ENCODE measurements at regions not wholly inside any gene's neighbourhood (a gene's known extent, or its start where the extent isn't known, plus 50 kb on each side); places are given as distances from the start of the nearest gene placed in this dataset.

GRCh38 chr7:29620556-29620930 lies 56.9 kb downstream of the PRR15 start:
- H3K79me1 ChIP-seq (ENCODE audit: low read depth in 1 of 2, low read length in 2 of 2) = no peaks in the 10 kb centered on the region
- no peak overlapping the region for H2AK9ac ChIP-seq (replicated peaks; ENCODE audit: low read depth, low read length, poor library complexity)
- no peak overlapping the region for H2BK15ac ChIP-seq (ENCODE audit: low read depth, low read length)
- H3K27me3 ChIP-seq (ENCODE audit: control insufficient read depth, insufficient read depth, low read length) = no peaks in the 10 kb centered on the region; the same call in 1 of the 2 replicates
- ChIA-PET CTCF (no interaction called here), POLR2A (ENCODE audit: unreplicated experiment) (no interaction called here)
- no peaks in the 10 kb centered on the region for H3K36me3 ChIP-seq (ENCODE audit: control insufficient read depth, insufficient read depth, low read length)
- no peak overlapping the region for H2BK5ac ChIP-seq (ENCODE audit: low read depth, low read length, poor library complexity, severe bottlenecking)
- H2AFZ ChIP-seq (replicated peaks; ENCODE audit: low read length, poor library complexity) = no peak overlapping the region
- no TSS peak for BruUV-seq (replicated peaks)
- H3K56ac ChIP-seq (ENCODE audit: extremely low read depth, insufficient read depth, low read length) = no peak overlapping the region
- no peaks in the 10 kb centered on the region for H4K20me1 ChIP-seq (ENCODE audit: insufficient read depth, low read length)
- H3K4me1 ChIP-seq (ENCODE audit: control insufficient read depth, insufficient read depth, low read length) = 0 out of 2 replicates have a peak, but pooled peaks cover 1% of the 10 kb centered on the region
- no peak overlapping the region for H3K27ac ChIP-seq (ENCODE audit: insufficient read depth, low read length)
- no peak overlapping the region for H3K14ac ChIP-seq (replicated peaks; ENCODE audit: low read depth, low read length)
- no peak for DNase-seq
- no peak overlapping the region for H3K9ac ChIP-seq (ENCODE audit: low read depth, low read length)
- H2BK20ac ChIP-seq (ENCODE audit: low read depth, low read length) = no peak overlapping the region
- no peak overlapping the region for H2AK5ac ChIP-seq (ENCODE audit: low read depth, low read length)
- no CpG with 5 or more reads among the region's 2 CpGs for WGBS, 2 experiments (ENCODE audit: extremely low coverage in 2 of 2, insufficient read length in 1 of 2)
- no peak overlapping the region for H3K18ac ChIP-seq (ENCODE audit: low read depth, low read length)
- no peak overlapping the region for H4K5ac ChIP-seq (ENCODE audit: low read depth, low read length)
- in situ Hi-C loops (cut with MboI; ENCODE audit: low sequenced_read_pairs) (no loop called here), intact Hi-C loops (cut with micrococcal nuclease) (no loop called here), dilution Hi-C loops (cut with HindIII; ENCODE audit: low sequenced_read_pairs, unreplicated experiment) (no loop called here)
- no peak overlapping the region for H2BK120ac ChIP-seq (ENCODE audit: low read depth, low read length)
- H3K9me1 ChIP-seq (ENCODE audit: insufficient read depth, low read length) = no peaks in the 10 kb centered on the region
- H4K8ac ChIP-seq (ENCODE audit: low read depth in 2 of 2, low read length in 2 of 2) = no peak overlapping the region
- TF ChIP-seq CEBPB (IDR thresholded peaks at IDR 0.05; ENCODE audit: low read depth, low read length) = no peak
- TF ChIP-seq POLR2A (IDR thresholded peaks at IDR 0.05; ENCODE audit: low read depth, low read length) = no peak
- no peak for TF ChIP-seq CHD1 (IDR thresholded peaks at IDR 0.05; ENCODE audit: low read depth, low read length)
- TF ChIP-seq FOS (IDR thresholded peaks at IDR 0.05; ENCODE audit: low read depth, low read length) = no peak
- TF ChIP-seq MXI1 (IDR thresholded peaks at IDR 0.05; ENCODE audit: borderline replicate concordance, low read depth, low read length) = no peak
- TF ChIP-seq, protein P1, sequence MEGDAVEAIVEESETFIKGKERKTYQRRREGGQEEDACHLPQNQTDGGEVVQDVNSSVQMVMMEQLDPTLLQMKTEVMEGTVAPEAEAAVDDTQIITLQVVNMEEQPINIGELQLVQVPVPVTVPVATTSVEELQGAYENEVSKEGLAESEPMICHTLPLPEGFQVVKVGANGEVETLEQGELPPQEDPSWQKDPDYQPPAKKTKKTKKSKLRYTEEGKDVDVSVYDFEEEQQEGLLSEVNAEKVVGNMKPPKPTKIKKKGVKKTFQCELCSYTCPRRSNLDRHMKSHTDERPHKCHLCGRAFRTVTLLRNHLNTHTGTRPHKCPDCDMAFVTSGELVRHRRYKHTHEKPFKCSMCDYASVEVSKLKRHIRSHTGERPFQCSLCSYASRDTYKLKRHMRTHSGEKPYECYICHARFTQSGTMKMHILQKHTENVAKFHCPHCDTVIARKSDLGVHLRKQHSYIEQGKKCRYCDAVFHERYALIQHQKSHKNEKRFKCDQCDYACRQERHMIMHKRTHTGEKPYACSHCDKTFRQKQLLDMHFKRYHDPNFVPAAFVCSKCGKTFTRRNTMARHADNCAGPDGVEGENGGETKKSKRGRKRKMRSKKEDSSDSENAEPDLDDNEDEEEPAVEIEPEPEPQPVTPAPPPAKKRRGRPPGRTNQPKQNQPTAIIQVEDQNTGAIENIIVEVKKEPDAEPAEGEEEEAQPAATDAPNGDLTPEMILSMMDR (conservative IDR thresholded peaks at IDR 0.05; ENCODE audit: low read depth, low read length) = no peak
- no peak for TF ChIP-seq NFE2L2 (IDR thresholded peaks at IDR 0.05; ENCODE audit: low read depth, low read length)
- TF ChIP-seq RFX5 (IDR thresholded peaks at IDR 0.05; ENCODE audit: low read depth, low read length) = no peak
- no peak for TF ChIP-seq RAD21 (IDR thresholded peaks at IDR 0.05; ENCODE audit: low read length)
- TF ChIP-seq SMC3 (IDR thresholded peaks at IDR 0.05; ENCODE audit: low read depth, low read length) = no peak
- TF ChIP-seq ELK1 (IDR thresholded peaks at IDR 0.05; ENCODE audit: borderline replicate concordance, low read depth, low read length) = no peak
- no peak for TF ChIP-seq MAFK (IDR thresholded peaks at IDR 0.05; ENCODE audit: low read depth, low read length)
- TF ChIP-seq BHLHE40 (IDR thresholded peaks at IDR 0.05; ENCODE audit: low read depth, low read length) = no peak
- TF ChIP-seq USF2 (IDR thresholded peaks at IDR 0.05; ENCODE audit: low read depth, low read length) = no peak
- no peak for TF ChIP-seq MAZ (IDR thresholded peaks at IDR 0.05; ENCODE audit: borderline replicate concordance, low read depth, low read length)
- no peak for TF ChIP-seq RCOR1 (IDR thresholded peaks at IDR 0.05; ENCODE audit: insufficient replicate concordance, low read length)
- H3K23ac ChIP-seq (ENCODE audit: low read depth, low read length) = no peak overlapping the region
- H3K4me3 ChIP-seq (ENCODE audit: insufficient read depth, low read depth, low read length) = no peak overlapping the region
- no peak overlapping the region for H3K4me2 ChIP-seq (ENCODE audit: low read depth, low read length)
- ATAC-seq (ENCODE audit: low read depth) = no peak
- H3K9me3 ChIP-seq (ENCODE audit: control insufficient read depth, insufficient read depth, low read length) = no peaks in the 10 kb centered on the region
- H3K4ac ChIP-seq (ENCODE audit: low read depth, low read length) = no peak overlapping the region
- H4K91ac ChIP-seq (ENCODE audit: insufficient read depth, low read depth, low read length) = no peak overlapping the region
